HG02943 (cell line): ENCODE measurements at regions not wholly inside any gene's neighbourhood (a gene's known extent, or its start where the extent isn't known, plus 50 kb on each side); places are given as distances from the start of the nearest gene placed in this dataset.

Source experiments
- ATAC-seq: cut with Tn5 transposase; IDR thresholded peaks from one replicate; pipeline ENCODE4 v1.9.1; 2021; ENCODE audit warnings: mild to moderate bottlenecking, low read depth, moderate library complexity; ENCODE audit not compliant: unreplicated experiment

GRCh38 chr2:65724336-65724735 lies 291.9 kb upstream of the SPRED2 start:
- ATAC-seq = no peak

- no peak for ATAC-seq
Observed at GRCh38 chr2:65722028-65722778, 289.8 kb upstream of the SPRED2 start.

- ATAC-seq = no peak
Observed at GRCh38 chr2:65716698-65717097, 284.3 kb upstream of the SPRED2 start.

GRCh38 chr2:65715323-65715722 lies 282.9 kb upstream of the SPRED2 start:
- no peak for ATAC-seq

GRCh38 chr2:65714866-65715265 lies 282.5 kb upstream of the SPRED2 start:
- ATAC-seq = no peak

- no peak for ATAC-seq
Observed at GRCh38 chr2:65711863-65712262, 279.5 kb upstream of the SPRED2 start.

- ATAC-seq = no peak
Observed at GRCh38 chr2:65710779-65711295, 278.4 kb upstream of the SPRED2 start.

GRCh38 chr2:65710356-65710755 lies 278.0 kb upstream of the SPRED2 start:
- no peak for ATAC-seq

GRCh38 chr2:65708086-65708485 lies 275.7 kb upstream of the SPRED2 start:
- no peak for ATAC-seq

- ATAC-seq = no peak
Observed at GRCh38 chr2:65706411-65706810, 274.0 kb upstream of the SPRED2 start.

- ATAC-seq = no peak
Observed at GRCh38 chr2:65701191-65701590, 268.8 kb upstream of the SPRED2 start.

GRCh38 chr2:65700720-65701119 lies 268.3 kb upstream of the SPRED2 start:
- ATAC-seq = no peak

- no peak for ATAC-seq
Observed at GRCh38 chr2:65700004-65700651, 267.7 kb upstream of the SPRED2 start.

- ATAC-seq = no peak
Observed at GRCh38 chr2:65691816-65692215, 259.4 kb upstream of the SPRED2 start.

- ATAC-seq = no peak
Observed at GRCh38 chr2:65688141-65688886, 255.9 kb upstream of the SPRED2 start.

- no peak for ATAC-seq
Observed at GRCh38 chr2:65687614-65688013, 255.2 kb upstream of the SPRED2 start.

- ATAC-seq = no peak
Observed at GRCh38 chr2:65686928-65687521, 254.6 kb upstream of the SPRED2 start.

GRCh38 chr2:65681503-65681902 lies 249.1 kb upstream of the SPRED2 start:
- ATAC-seq = no peak

- no peak for ATAC-seq
Observed at GRCh38 chr2:65678779-65679391, 246.5 kb upstream of the SPRED2 start.

GRCh38 chr2:65675350-65675749 lies 243.0 kb upstream of the SPRED2 start:
- ATAC-seq = no peak
